ENCODE measurements at regions not wholly inside any gene's neighbourhood (a gene's known extent, or its start where the extent isn't known, plus 50 kb on each side); places are given as distances from the start of the nearest gene placed in this dataset.

- TF ChIP-seq CTCF (IDR thresholded peaks at IDR 0.05): no peak
- Mint-ChIP-seq H3K27me3 (no peaks in the 10 kb centered on the region), H3K4me3 (no peak overlapping the region), H3K27ac (no peak overlapping the region), H3K9me3 (no peaks in the 10 kb centered on the region), H3K36me3 (ENCODE audit: low read depth) (no peaks in the 10 kb centered on the region), H3K4me1 (no peaks in the 10 kb centered on the region)
- ATAC-seq (ENCODE audit: low read depth) (no peak), DNase-seq (no peak)
- POLR2A ChIA-PET: no interaction called here
- CTCF ChIA-PET: no interaction called here
- intact Hi-C loops (cut with micrococcal nuclease): no loop called here
Measured at GRCh38 chr6:122214605-122215318, 184.7 kb upstream of the HSF2 start.

DNA sequence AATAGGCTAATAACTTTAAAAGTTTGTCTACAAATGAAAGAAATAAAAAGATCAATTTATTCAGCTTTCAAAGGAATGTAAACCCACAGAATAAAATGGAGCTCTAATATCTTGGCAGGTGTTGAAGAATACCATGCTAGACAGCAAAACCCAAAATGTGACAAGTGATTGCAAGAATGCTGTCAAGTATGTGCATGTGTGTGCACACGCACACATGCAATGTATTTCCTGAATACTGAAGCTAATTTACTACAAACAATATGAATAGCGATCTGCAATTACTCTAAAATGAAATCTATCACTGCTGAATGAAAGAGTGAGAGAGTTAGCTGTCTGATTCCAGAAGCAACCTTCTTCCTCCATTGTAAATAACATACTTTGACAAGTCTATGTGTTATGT is 179.2 kb upstream of the HSF2 start:
- ChIA-PET POLR2A (no interaction called here), CTCF (no interaction called here)
- no peak overlapping the region for H3K27ac Mint-ChIP-seq
- no peaks in the 10 kb centered on the region for H3K36me3 Mint-ChIP-seq (ENCODE audit: low read depth)
- peaks cover 2% of the 10 kb centered on the region for H3K9me3 Mint-ChIP-seq
- DNase-seq (no peak), ATAC-seq (ENCODE audit: low read depth) (no peak)
- no peaks in the 10 kb centered on the region for H3K4me1 Mint-ChIP-seq
- H3K27me3 Mint-ChIP-seq: no peaks in the 10 kb centered on the region
- TF ChIP-seq CTCF (IDR thresholded peaks at IDR 0.05): no peak
- no peak overlapping the region for H3K4me3 Mint-ChIP-seq
- intact Hi-C loops (cut with micrococcal nuclease): no loop called here

DNA sequence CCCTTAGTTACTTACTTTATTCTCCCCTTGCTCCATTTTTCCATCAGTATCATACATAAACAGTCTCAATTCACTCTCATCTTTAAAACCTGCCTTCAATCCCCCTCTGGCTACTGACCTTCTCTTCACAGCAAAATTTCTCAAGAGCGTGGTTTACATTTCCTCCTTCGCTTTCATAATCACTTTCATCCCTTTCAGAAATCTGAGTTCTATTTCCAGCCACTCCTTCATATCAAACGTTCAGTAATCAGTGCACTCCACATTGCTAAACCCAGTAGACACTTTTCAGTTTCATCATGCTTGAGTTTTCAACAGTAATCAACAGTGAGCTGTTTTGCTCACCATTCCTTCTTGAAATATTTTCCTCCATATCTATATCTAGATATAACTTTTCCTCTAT is 176.7 kb upstream of the HSF2 start:
- CTCF ChIA-PET: no interaction called here
- H3K4me1 Mint-ChIP-seq: no peaks in the 10 kb centered on the region
- H3K9me3 Mint-ChIP-seq: peaks cover 5% of the 10 kb centered on the region
- H3K27me3 Mint-ChIP-seq: no peaks in the 10 kb centered on the region
- H3K4me3 Mint-ChIP-seq: no peak overlapping the region
- DNase-seq: no peak
- POLR2A ChIA-PET: no interaction called here
- intact Hi-C loops (cut with micrococcal nuclease): no loop called here
- no peak for ATAC-seq (ENCODE audit: low read depth)
- H3K27ac Mint-ChIP-seq: no peak overlapping the region
- H3K36me3 Mint-ChIP-seq (ENCODE audit: low read depth): no peaks in the 10 kb centered on the region
- TF ChIP-seq CTCF (IDR thresholded peaks at IDR 0.05): no peak

DNA sequence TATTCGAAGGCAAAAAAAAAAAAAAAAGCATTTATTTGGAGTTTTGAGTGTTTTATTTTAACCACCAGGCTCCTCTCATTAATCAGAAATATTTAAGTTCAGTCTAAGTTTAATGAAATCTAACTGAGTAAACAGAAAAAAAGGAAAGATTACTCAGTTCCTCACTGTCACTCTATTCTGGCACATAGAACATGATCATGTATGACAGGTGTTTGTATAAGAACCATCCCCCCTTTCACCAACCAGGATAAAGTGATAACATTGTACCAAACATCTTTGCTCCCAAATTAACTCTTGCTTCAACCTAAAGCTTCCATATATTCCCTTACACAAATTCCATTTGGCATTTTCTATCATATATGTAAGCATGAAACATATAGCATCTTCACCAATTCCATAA is 176.2 kb upstream of the HSF2 start:
- ATAC-seq (ENCODE audit: low read depth) (no peak), DNase-seq (no peak)
- Mint-ChIP-seq H3K4me1 (no peaks in the 10 kb centered on the region), H3K36me3 (ENCODE audit: low read depth) (no peaks in the 10 kb centered on the region), H3K27ac (no peak overlapping the region), H3K27me3 (no peaks in the 10 kb centered on the region), H3K4me3 (no peak overlapping the region), H3K9me3 (peaks cover 5% of the 10 kb centered on the region)
- POLR2A ChIA-PET: no interaction called here
- no peak for TF ChIP-seq CTCF (IDR thresholded peaks at IDR 0.05)
- CTCF ChIA-PET: no interaction called here
- intact Hi-C loops (cut with micrococcal nuclease): no loop called here

- H3K27ac Mint-ChIP-seq: no peak overlapping the region
- ChIA-PET CTCF (no interaction called here), POLR2A (no interaction called here)
- no peak for TF ChIP-seq CTCF (IDR thresholded peaks at IDR 0.05)
- intact Hi-C loops (cut with micrococcal nuclease): no loop called here
- H3K36me3 Mint-ChIP-seq (ENCODE audit: low read depth): no peaks in the 10 kb centered on the region
- no peaks in the 10 kb centered on the region for H3K27me3 Mint-ChIP-seq
- no peak overlapping the region for H3K4me3 Mint-ChIP-seq
- H3K9me3 Mint-ChIP-seq: peaks cover 9% of the 10 kb centered on the region
- DNase-seq (no peak), ATAC-seq (ENCODE audit: low read depth) (no peak)
- no peaks in the 10 kb centered on the region for H3K4me1 Mint-ChIP-seq
Measured at GRCh38 chr6:122238861-122239260, 160.6 kb upstream of the HSF2 start.

All from activated B cell treated with CpG ODN at 0.5 μM for 24 hours (primary cell).